HK-2 (cell line): ENCODE measurements at regions not wholly inside any gene's neighbourhood (a gene's known extent, or its start where the extent isn't known, plus 50 kb on each side); places are given as distances from the start of the nearest gene placed in this dataset.
"Not testable (repeated sequence)": the region's sequence is repeated elsewhere in the genome, so short reads cannot be mapped to it uniquely, and the experiment has no call there.

Experiments
- DNase-seq: peaks from one replicate; pipeline ENCODE4 v3.0.0-alpha.2; 2018; ENCODE audit not compliant: unreplicated experiment

- DNase-seq, result no peak
These were observed 561.8 kb upstream of the TUSC1 start for GRCh38 chr9:26240020-26240419.

- DNase-seq, result no peak
These were observed 559.0 kb upstream of the TUSC1 start for GRCh38 chr9:26237256-26237655.

GRCh38 chr9:26234865-26235264, 556.6 kb upstream of the TUSC1 start:
- no peak for DNase-seq

- DNase-seq, result no peak
These were observed 553.1 kb upstream of the TUSC1 start for GRCh38 chr9:26231391-26231790.

- DNase-seq, result no peak
These were observed 551.2 kb upstream of the TUSC1 start for GRCh38 chr9:26229324-26230054.

- DNase-seq, result no peak
These were observed 550.0 kb upstream of the TUSC1 start for GRCh38 chr9:26228273-26228672.

GRCh38 chr9:26221290-26221689, 543.0 kb upstream of the TUSC1 start:
- DNase-seq, result no peak

- no peak for DNase-seq
These were observed 542.1 kb upstream of the TUSC1 start for GRCh38 chr9:26220367-26220766.

- DNase-seq, result no peak
These were observed 541.7 kb upstream of the TUSC1 start for GRCh38 chr9:26219961-26220360.

GRCh38 chr9:26216702-26217101, 538.5 kb upstream of the TUSC1 start:
- no peak for DNase-seq

GRCh38 chr9:26214713-26215444, 536.6 kb upstream of the TUSC1 start:
- DNase-seq, result not testable (repeated sequence)

- DNase-seq, result no peak
These were observed 532.2 kb upstream of the TUSC1 start for GRCh38 chr9:26210338-26210851.

- no peak for DNase-seq
These were observed 527.0 kb upstream of the TUSC1 start for GRCh38 chr9:26205261-26205660.

GRCh38 chr9:26193237-26193636, 515.0 kb upstream of the TUSC1 start:
- DNase-seq, result no peak

GRCh38 chr9:26191711-26192110, 513.5 kb upstream of the TUSC1 start:
- DNase-seq, result no peak

- no peak for DNase-seq
These were observed 503.6 kb upstream of the TUSC1 start for GRCh38 chr9:26181836-26182235.

GRCh38 chr9:26176628-26177027, 498.4 kb upstream of the TUSC1 start:
- no peak for DNase-seq

GRCh38 chr9:26175264-26175663, 497.0 kb upstream of the TUSC1 start:
- no peak for DNase-seq

- DNase-seq, result no peak
These were observed 494.1 kb upstream of the TUSC1 start for GRCh38 chr9:26172301-26172700.

- no peak for DNase-seq
These were observed 493.4 kb upstream of the TUSC1 start for GRCh38 chr9:26171691-26172090.

GRCh38 chr9:26170190-26170589, 491.9 kb upstream of the TUSC1 start:
- DNase-seq, result no peak

- DNase-seq, result no peak
These were observed 491.5 kb upstream of the TUSC1 start for GRCh38 chr9:26169708-26170107.

- no peak for DNase-seq
These were observed 488.3 kb upstream of the TUSC1 start for GRCh38 chr9:26166537-26166936.
